ENCODE measurements at regions not wholly inside any gene's neighbourhood (a gene's known extent, or its start where the extent isn't known, plus 50 kb on each side); places are given as distances from the start of the nearest gene placed in this dataset.

DNA sequence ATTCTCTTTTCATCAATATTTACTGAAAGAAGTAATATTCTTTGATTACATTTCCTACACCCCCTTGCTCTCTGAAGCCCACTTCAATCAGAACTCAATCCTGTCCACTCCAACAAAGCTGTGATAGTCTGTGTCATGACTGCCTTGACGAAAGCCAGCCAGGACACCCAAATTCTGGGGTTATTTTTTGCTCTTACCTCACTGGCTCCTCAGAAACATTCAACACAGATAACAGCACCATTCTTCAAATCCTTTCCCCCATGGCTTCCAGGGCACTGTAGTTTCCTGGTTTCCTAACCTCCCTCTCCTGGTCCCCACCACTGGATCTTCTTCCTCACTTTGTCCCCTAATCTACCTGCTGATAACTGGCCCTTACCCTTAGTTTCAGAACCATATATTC, 106.1 kb upstream of the FER start:
- H3K4me3 ChIP-seq: no peak overlapping the region
- H3K4me1 ChIP-seq (ENCODE audit: control insufficient read depth, insufficient read depth, low read length): no peaks in the 10 kb centered on the region
- RAD21 ChIA-PET (ENCODE audit: unreplicated experiment): interaction anchor here (0.6 to 3.2 kb wide), 11 partner anchors 8 to 837 kb away, joined by 3 to 9 read pairs (median 5); no protein-coding TSS in a partner anchor
- no peak for DNase-seq (ENCODE audit: low read depth, low spot score)
- intact Hi-C loops (cut with micrococcal nuclease; ENCODE audit: unreplicated experiment): loop anchor here (5.0 kb wide), 2 partner anchors 159 to 276 kb away; no protein-coding TSS in a partner anchor
- POLR2A ChIA-PET: no interaction called here
- ATAC-seq: no peak; the same call in 2 of the 3 replicates
- no peaks in the 10 kb centered on the region for H3K27me3 ChIP-seq (replicated peaks in 1 of 2; ENCODE audit: control insufficient read depth in 2 of 2, insufficient read depth in 2 of 2, low read length in 1 of 2)
- no peak for FAIRE-seq
- no TSS peak for BruUV-seq (replicated peaks)
- no peaks in the 10 kb centered on the region for H3K79me2 ChIP-seq (ENCODE audit: control insufficient read depth, insufficient read depth, low read length)
- no peak overlapping the region for H3K27ac ChIP-seq (ENCODE audit: control insufficient read depth, insufficient read depth)
- H3K9ac ChIP-seq (ENCODE audit: control insufficient read depth, insufficient read depth, low read length): no peak overlapping the region
- in situ Hi-C loops (cut with MboI): loop anchor here (10.0 to 25.0 kb wide), 2 partner anchors 821 to 1043 kb away; partner anchors contain the start of gene MAN2A1
- H2AFZ ChIP-seq (ENCODE audit: control insufficient read depth, low read depth, low read length): peak overlapping the region; percentile 98
- WGBS (ENCODE audit: insufficient coverage, insufficient replicate concordance, low lambda C conversion rate, missing lambda C conversion rate): 58% methylated on average over 1 of the region's 1 CpG
- H3K4me2 ChIP-seq (ENCODE audit: control insufficient read depth, insufficient read depth): peak overlapping the region; percentile 33
- no peaks in the 10 kb centered on the region; the same call in 2 of the 3 replicates for H3K9me3 ChIP-seq (replicated peaks; ENCODE audit: control insufficient read depth, insufficient read depth, low read length)
- no peaks in the 10 kb centered on the region for H3K36me3 ChIP-seq (ENCODE audit: control insufficient read depth in 2 of 2, insufficient read depth in 2 of 2, low read length in 1 of 2)
- CTCF ChIA-PET: interaction anchor here (0.5 to 2.6 kb wide), 37 partner anchors 8 to 1054 kb away, joined by 3 to 15 read pairs (median 3); no protein-coding TSS in a partner anchor
- SMC1A ChIA-PET (ENCODE audit: uncharacterized antibody, unreplicated experiment): interaction anchor here (0.8 to 1.7 kb wide), 9 partner anchors 12 to 840 kb away, joined by 3 to 8 read pairs (median 3); no protein-coding TSS in a partner anchor
- H4K20me1 ChIP-seq (ENCODE audit: control insufficient read depth, insufficient read depth): no peaks in the 10 kb centered on the region
- TF ChIP-seq, protein P1, sequence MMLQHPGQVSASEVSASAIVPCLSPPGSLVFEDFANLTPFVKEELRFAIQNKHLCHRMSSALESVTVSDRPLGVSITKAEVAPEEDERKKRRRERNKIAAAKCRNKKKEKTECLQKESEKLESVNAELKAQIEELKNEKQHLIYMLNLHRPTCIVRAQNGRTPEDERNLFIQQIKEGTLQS (IDR thresholded peaks at IDR 0.05; ENCODE audit: borderline replicate concordance, extremely low read depth, low read depth, low read length): no peak
- no peak for TF ChIP-seq CREM (IDR thresholded peaks at IDR 0.05; ENCODE audit: low read depth)
- no peak for TF ChIP-seq EED (IDR thresholded peaks at IDR 0.05; ENCODE audit: low read depth)
- no peak for TF ChIP-seq NR2C2 (IDR thresholded peaks at IDR 0.05; ENCODE audit: borderline replicate concordance, control insufficient read depth, insufficient read length, low read depth)
- TF ChIP-seq, protein P2, sequence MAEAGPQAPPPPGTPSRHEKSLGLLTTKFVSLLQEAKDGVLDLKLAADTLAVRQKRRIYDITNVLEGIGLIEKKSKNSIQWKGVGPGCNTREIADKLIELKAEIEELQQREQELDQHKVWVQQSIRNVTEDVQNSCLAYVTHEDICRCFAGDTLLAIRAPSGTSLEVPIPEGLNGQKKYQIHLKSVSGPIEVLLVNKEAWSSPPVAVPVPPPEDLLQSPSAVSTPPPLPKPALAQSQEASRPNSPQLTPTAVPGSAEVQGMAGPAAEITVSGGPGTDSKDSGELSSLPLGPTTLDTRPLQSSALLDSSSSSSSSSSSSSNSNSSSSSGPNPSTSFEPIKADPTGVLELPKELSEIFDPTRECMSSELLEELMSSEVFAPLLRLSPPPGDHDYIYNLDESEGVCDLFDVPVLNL (IDR thresholded peaks at IDR 0.05; ENCODE audit: low read depth, low read length): no peak
- TF ChIP-seq CEBPZ (IDR thresholded peaks at IDR 0.05; ENCODE audit: low read depth, low read length): no peak
- TF ChIP-seq, protein P3, sequence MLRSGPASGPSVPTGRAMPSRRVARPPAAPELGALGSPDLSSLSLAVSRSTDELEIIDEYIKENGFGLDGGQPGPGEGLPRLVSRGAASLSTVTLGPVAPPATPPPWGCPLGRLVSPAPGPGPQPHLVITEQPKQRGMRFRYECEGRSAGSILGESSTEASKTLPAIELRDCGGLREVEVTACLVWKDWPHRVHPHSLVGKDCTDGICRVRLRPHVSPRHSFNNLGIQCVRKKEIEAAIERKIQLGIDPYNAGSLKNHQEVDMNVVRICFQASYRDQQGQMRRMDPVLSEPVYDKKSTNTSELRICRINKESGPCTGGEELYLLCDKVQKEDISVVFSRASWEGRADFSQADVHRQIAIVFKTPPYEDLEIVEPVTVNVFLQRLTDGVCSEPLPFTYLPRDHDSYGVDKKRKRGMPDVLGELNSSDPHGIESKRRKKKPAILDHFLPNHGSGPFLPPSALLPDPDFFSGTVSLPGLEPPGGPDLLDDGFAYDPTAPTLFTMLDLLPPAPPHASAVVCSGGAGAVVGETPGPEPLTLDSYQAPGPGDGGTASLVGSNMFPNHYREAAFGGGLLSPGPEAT (IDR thresholded peaks at IDR 0.05; ENCODE audit: low read depth): no peak
- no peak for TF ChIP-seq ZBTB40 (IDR thresholded peaks at IDR 0.05; ENCODE audit: borderline replicate concordance)
- TF ChIP-seq BMI1 (IDR thresholded peaks at IDR 0.05; ENCODE audit: borderline replicate concordance): no peak
- no peak for TF ChIP-seq MYC (IDR thresholded peaks at IDR 0.05; ENCODE audit: insufficient read depth, insufficient read length, insufficient replicate concordance, low read length, severe bottlenecking)
- TF ChIP-seq CHD2 (IDR thresholded peaks at IDR 0.05; ENCODE audit: borderline replicate concordance, low read depth, low read length): no peak
- no peak for TF ChIP-seq BCL11A (IDR thresholded peaks at IDR 0.05; ENCODE audit: low read depth, low read length)
- TF ChIP-seq YY1 (IDR thresholded peaks at IDR 0.05; ENCODE audit: low read depth, low read length): no peak

Measured in GM12878 (cell line).